A549 (cell line): ENCODE measurements at regions not wholly inside any gene's neighbourhood (a gene's known extent, or its start where the extent isn't known, plus 50 kb on each side); places are given as distances from the start of the nearest gene placed in this dataset.

Experiments used
- CEBPB ChIP-seq, 2 experiments: fragments of >200 bp in 1 of 2; sonication (Bioruptor Twin) in 1 of 2; formaldehyde crosslinking in 1 of 2; IDR thresholded peaks; 2 replicates each; pipeline ENCODE4 v1.6.1; 2012 to 2016
- CHD2 ChIP-seq: fragments of 150-350 bp; IDR thresholded peaks from 2 replicates; pipeline ENCODE4 v1.6.1; 2014; ENCODE audit warnings: low read length; ENCODE audit not compliant: partially characterized antibody
- CTCF ChIP-seq: fragments of >200 bp; sonication (Bioruptor Twin); formaldehyde crosslinking; IDR thresholded peaks from 3 replicates; pipeline ENCODE4 v1.5.1; 2016
- EP300 ChIP-seq, 2 experiments: fragments of >200 bp; sonication (Bioruptor Twin); formaldehyde crosslinking; IDR thresholded peaks; 2 replicates in 1 of 2; 3 replicates in 1 of 2; pipeline ENCODE4 v1.6.1; 2016 to 2017
- HOXA7 ChIP-seq: fragments of 250-450 bp; sonication (Bioruptor Pico); IDR thresholded peaks from 2 replicates; pipeline ENCODE4 v1.5.0; 2020; ENCODE audit warnings: mild to moderate bottlenecking, moderate library complexity
- KDM5A ChIP-seq: fragments of 200-600 bp; sonication (generic); IDR thresholded peaks from 2 replicates; pipeline ENCODE4 v1.6.1; 2016; ENCODE audit warnings: antibody characterized with exemption, mild to moderate bottlenecking
- MAFK ChIP-seq: fragments of 450-650 bp; IDR thresholded peaks from 2 replicates; pipeline ENCODE4 v1.6.1; 2014; ENCODE audit not compliant: partially characterized antibody
- POLR2A ChIP-seq: IDR thresholded peaks from 2 replicates; pipeline ENCODE4 v1.6.1; 2012; ENCODE audit warnings: mild to moderate bottlenecking, low read length
- RAD21 ChIP-seq, 2 experiments: fragments of >200 bp in 1 of 2; sonication (Bioruptor Twin) in 1 of 2; formaldehyde crosslinking in 1 of 2; IDR thresholded peaks in 1 of 2; conservative IDR thresholded peaks in 1 of 2; 2 replicates in 1 of 2; 3 replicates in 1 of 2; pipeline ENCODE4 v1.6.1; 2012 to 2018; ENCODE audit warnings: inconsistent platforms in 1 of 2
- SMC3 ChIP-seq: fragments of >200 bp; sonication (Bioruptor Twin); formaldehyde crosslinking; IDR thresholded peaks from 3 replicates; pipeline ENCODE4 v1.6.1; 2018; ENCODE audit warnings: inconsistent platforms
- TF ChIP-seq, protein P1 (sequence below): fragments of 200-600 bp; sonication (generic); IDR thresholded peaks from 2 replicates; pipeline ENCODE4 v1.6.1; 2016; ENCODE audit warnings: antibody characterized with exemption, mild to moderate bottlenecking, moderate library complexity

DNA sequence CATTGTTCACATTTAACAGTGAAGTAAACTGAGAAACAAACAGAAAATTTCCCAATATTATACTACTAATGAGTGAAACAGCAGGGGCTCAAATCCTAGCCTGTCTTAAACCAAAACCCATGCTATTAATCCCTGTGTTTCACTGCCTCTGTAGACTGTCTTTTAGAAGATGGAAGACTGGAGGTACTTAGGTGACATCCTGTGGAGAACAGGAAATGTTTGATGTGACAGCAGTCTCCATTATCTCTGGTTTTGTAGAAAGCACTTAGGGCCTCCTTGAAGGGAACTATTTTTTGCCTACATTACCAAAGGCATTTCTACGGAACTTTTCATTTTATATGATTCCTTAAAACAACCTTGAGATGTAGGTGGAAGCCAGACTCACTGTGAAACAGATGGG is 288.1 kb upstream of the SORL1-AS1 start:
- TF ChIP-seq POLR2A (no peak), CTCF (no peak), SMC3 (no peak), KDM5A (no peak), EP300 (IDR thresholded peaks at IDR 0.05) (no peak), CEBPB (IDR thresholded peaks at IDR 0.05) (no peak), RAD21 (conservative IDR thresholded peaks at IDR 0.05 in 1 of 2, IDR thresholded peaks at IDR 0.05 in 1 of 2) (no peak), HOXA7 (CRISPR knock-in tag) (no peak), MAFK (no peak), CHD2 (no peak)
- TF ChIP-seq, protein P1, sequence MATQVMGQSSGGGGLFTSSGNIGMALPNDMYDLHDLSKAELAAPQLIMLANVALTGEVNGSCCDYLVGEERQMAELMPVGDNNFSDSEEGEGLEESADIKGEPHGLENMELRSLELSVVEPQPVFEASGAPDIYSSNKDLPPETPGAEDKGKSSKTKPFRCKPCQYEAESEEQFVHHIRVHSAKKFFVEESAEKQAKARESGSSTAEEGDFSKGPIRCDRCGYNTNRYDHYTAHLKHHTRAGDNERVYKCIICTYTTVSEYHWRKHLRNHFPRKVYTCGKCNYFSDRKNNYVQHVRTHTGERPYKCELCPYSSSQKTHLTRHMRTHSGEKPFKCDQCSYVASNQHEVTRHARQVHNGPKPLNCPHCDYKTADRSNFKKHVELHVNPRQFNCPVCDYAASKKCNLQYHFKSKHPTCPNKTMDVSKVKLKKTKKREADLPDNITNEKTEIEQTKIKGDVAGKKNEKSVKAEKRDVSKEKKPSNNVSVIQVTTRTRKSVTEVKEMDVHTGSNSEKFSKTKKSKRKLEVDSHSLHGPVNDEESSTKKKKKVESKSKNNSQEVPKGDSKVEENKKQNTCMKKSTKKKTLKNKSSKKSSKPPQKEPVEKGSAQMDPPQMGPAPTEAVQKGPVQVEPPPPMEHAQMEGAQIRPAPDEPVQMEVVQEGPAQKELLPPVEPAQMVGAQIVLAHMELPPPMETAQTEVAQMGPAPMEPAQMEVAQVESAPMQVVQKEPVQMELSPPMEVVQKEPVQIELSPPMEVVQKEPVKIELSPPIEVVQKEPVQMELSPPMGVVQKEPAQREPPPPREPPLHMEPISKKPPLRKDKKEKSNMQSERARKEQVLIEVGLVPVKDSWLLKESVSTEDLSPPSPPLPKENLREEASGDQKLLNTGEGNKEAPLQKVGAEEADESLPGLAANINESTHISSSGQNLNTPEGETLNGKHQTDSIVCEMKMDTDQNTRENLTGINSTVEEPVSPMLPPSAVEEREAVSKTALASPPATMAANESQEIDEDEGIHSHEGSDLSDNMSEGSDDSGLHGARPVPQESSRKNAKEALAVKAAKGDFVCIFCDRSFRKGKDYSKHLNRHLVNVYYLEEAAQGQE, result no peak
